ENCODE measurements at regions not wholly inside any gene's neighbourhood (a gene's known extent, or its start where the extent isn't known, plus 50 kb on each side); places are given as distances from the start of the nearest gene placed in this dataset.

DNA sequence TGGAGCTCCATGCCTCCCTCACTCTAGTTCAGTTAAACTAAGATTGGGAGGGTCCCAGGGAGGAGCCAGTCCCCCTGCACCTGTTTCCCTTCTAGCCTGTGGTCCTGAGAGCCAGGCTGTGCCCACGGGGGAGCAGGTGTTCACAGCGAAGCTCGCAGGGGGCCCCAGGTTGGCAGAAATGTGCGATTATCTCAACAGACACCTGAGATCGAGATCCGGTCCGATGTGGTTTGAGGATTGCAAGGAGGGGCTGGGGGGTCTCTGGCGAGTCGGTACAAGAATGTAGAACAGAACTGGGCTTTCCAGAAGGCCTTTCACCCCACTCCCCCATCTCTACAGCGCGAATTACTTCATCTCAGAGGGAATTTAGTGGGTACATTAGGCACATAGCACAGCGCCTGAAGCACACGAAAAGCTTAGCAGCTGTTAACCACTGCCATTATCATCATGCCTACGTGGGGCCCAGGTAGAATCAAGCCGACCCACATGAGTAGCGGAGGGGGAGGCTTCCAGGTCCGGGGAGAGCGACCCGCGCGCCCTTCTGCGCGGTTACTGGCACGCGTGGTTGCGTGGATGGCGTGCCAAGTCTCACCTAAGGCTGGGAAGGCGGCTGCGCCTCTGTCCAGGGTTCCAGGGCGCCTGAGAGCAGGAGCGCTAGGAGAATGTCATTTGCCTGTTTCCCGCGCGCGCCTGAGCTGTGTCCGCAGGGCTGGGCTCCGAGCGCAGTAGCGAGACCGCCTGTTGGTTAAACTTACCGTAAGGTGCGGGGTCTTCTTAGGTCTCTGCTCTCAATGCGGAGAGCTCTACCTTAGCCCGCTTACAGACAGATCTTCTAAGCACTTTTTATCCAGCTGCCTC is 1539.5 kb upstream of the TMEM132C start:
- H3K4me3 ChIP-seq (ENCODE audit: control insufficient read depth, low read depth, low read length) = no peak overlapping the region

GRCh38 chr12:126734296-126734695 is 1532.7 kb upstream of the TMEM132C start:
- no peak overlapping the region for H3K4me3 ChIP-seq (ENCODE audit: control insufficient read depth, low read depth, low read length)
- DNase-seq (ENCODE audit: low read depth) = no peak
- TF ChIP-seq, protein P1, sequence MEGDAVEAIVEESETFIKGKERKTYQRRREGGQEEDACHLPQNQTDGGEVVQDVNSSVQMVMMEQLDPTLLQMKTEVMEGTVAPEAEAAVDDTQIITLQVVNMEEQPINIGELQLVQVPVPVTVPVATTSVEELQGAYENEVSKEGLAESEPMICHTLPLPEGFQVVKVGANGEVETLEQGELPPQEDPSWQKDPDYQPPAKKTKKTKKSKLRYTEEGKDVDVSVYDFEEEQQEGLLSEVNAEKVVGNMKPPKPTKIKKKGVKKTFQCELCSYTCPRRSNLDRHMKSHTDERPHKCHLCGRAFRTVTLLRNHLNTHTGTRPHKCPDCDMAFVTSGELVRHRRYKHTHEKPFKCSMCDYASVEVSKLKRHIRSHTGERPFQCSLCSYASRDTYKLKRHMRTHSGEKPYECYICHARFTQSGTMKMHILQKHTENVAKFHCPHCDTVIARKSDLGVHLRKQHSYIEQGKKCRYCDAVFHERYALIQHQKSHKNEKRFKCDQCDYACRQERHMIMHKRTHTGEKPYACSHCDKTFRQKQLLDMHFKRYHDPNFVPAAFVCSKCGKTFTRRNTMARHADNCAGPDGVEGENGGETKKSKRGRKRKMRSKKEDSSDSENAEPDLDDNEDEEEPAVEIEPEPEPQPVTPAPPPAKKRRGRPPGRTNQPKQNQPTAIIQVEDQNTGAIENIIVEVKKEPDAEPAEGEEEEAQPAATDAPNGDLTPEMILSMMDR (IDR thresholded peaks at IDR 0.05; ENCODE audit: control insufficient read depth, insufficient read depth, low read depth, low read length, missing control alignments) = no peak

More for the DNA sequence above, 1539.5 kb upstream of the TMEM132C start:
- DNase-seq (ENCODE audit: low read depth) = no peak
- TF ChIP-seq, protein P1 (IDR thresholded peaks at IDR 0.05; ENCODE audit: control insufficient read depth, insufficient read depth, low read depth, low read length, missing control alignments) = no peak

- no peak overlapping the region for H3K4me3 ChIP-seq (ENCODE audit: control insufficient read depth, low read depth, low read length)
- DNase-seq (ENCODE audit: low read depth) = no peak
- TF ChIP-seq, protein P1 (IDR thresholded peaks at IDR 0.05; ENCODE audit: control insufficient read depth, insufficient read depth, low read depth, low read length, missing control alignments) = no peak
These were observed 1532.3 kb upstream of the TMEM132C start for GRCh38 chr12:126734710-126735109.

DNA sequence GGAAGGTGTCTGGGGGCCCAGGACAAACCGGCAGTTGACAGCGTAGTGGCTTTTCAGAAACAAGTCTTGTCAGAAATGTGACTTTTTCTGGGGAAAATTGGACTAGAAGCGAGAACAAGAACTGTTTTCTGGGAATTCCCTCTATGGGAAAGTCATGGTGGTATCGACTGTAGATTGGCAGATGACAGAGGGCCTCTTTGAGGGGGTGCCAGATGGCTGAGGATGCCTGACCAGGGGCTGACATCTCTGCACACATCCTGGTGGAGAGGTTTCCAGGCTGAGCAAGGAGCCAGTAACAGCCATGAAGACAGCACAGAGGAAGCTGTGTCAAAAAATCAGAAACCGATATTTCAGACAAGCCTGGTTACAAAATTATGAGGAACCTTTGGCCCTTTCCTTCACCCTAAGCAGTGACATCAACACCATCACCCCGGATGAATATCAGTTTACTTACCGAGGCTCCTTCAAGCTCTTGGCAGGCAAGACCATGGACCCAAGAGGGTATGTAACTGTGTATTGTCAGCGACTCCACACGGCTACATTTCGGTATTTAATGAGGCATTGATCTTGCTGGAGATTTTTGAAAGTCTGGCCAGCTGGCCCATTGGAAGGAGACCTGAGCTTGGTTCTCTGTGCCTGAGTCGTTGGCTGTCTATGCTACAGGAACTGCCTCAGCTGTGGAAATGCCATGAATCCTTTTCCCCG is 1525.3 kb upstream of the TMEM132C start:
- no peak overlapping the region for H3K4me3 ChIP-seq (ENCODE audit: control insufficient read depth, low read depth, low read length)
- no peak for DNase-seq (ENCODE audit: low read depth)
- TF ChIP-seq, protein P1 (IDR thresholded peaks at IDR 0.05; ENCODE audit: control insufficient read depth, insufficient read depth, low read depth, low read length, missing control alignments) = no peak

- DNase-seq (ENCODE audit: low read depth) = no peak
- no peak overlapping the region for H3K4me3 ChIP-seq (ENCODE audit: control insufficient read depth, low read depth, low read length)
- TF ChIP-seq, protein P1 (IDR thresholded peaks at IDR 0.05; ENCODE audit: control insufficient read depth, insufficient read depth, low read depth, low read length, missing control alignments) = no peak
These were observed 1524.7 kb upstream of the TMEM132C start for GRCh38 chr12:126742241-126742641.

DNA sequence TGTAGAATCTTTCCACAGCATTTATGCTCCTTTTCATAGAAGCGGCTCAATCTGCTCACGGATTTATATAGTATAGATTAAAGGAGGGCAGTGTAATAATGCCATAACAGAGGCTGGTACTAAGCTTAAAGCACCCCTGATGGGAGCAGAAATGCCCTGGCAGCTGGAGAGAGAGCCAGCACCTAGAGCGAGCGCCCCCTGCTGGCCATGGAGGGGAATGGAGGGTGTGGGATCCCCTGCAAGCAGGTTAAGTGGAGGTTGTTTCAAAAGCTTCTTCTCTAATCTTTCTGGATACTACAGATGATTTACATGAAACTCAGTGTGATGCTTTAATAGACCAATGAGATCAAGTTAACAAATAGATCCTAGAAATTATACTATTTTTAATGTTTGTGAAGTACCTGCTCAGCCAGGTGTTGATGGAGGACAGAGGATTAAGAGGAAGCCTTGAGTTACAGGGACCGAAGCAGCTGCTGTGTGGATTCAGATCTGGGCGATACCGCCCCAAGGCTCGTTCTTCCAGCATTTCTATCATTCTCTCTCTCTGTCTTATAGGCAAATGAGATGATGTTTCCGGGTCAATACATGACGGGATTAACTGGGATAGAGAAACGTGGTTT is 1519.3 kb upstream of the TMEM132C start:
- H3K4me3 ChIP-seq (ENCODE audit: control insufficient read depth, low read depth, low read length) = no peak overlapping the region
- TF ChIP-seq, protein P1 (IDR thresholded peaks at IDR 0.05; ENCODE audit: control insufficient read depth, insufficient read depth, low read depth, low read length, missing control alignments) = peak; percentile 94
- DNase-seq (ENCODE audit: low read depth) = no peak
